ENCODE measurements at regions not wholly inside any gene's neighbourhood (a gene's known extent, or its start where the extent isn't known, plus 50 kb on each side); places are given as distances from the start of the nearest gene placed in this dataset.

GRCh38 chr5:53826504-53826903 lies 266.1 kb downstream of the NDUFS4 start:
- ChIA-PET CTCF (no interaction called here), POLR2A (no interaction called here)
- DNase-seq (ENCODE audit: extremely low spot score): no peak
- no peak for TF ChIP-seq FOXM1 (IDR thresholded peaks at IDR 0.05; ENCODE audit: borderline replicate concordance)
- no peak for TF ChIP-seq SP1 (IDR thresholded peaks at IDR 0.05)
- no peak for TF ChIP-seq BHLHE40 (IDR thresholded peaks at IDR 0.05; ENCODE audit: borderline replicate concordance)
- TF ChIP-seq NFRKB (IDR thresholded peaks at IDR 0.05): no peak
- no peak for TF ChIP-seq FOXK2 (IDR thresholded peaks at IDR 0.05)
- TF ChIP-seq SUZ12 (IDR thresholded peaks at IDR 0.05): no peak

GRCh38 chr5:53827211-53827651 lies 266.8 kb downstream of the NDUFS4 start:
- ChIA-PET POLR2A (no interaction called here), CTCF (no interaction called here)
- DNase-seq (ENCODE audit: extremely low spot score): no peak
- TF ChIP-seq SP1 (IDR thresholded peaks at IDR 0.05) (no peak), FOXA1 (IDR thresholded peaks at IDR 0.05) (no peak), L3MBTL2 (conservative IDR thresholded peaks at IDR 0.05) (no peak)

DNA sequence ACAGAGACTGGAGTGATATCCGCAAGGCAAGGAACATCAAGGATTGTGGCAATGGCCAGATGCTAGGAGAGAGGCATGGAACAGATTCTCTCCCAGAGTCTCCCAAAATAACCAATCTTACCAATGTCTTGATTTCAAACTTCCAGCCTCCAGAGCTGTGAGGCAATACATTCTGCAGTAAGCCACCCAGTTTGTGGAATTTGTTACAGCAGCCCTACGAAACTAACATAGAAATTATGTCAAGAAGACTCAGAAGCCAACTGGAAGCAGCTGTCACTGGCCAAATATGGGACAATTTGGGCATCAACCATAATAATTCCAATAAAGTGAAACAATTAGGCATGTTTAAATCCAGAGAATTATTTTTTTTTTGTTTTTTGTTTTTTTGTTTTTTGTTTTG lies 271.1 kb downstream of the NDUFS4 start:
- DNase-seq (ENCODE audit: extremely low spot score): no peak
- POLR2A ChIA-PET: no interaction called here
- TF ChIP-seq SUZ12 (IDR thresholded peaks at IDR 0.05): no peak
- TF ChIP-seq FOXM1 (IDR thresholded peaks at IDR 0.05; ENCODE audit: borderline replicate concordance): no peak
- TF ChIP-seq PKNOX1 (IDR thresholded peaks at IDR 0.05): no peak
- no peak for TF ChIP-seq HDGF (IDR thresholded peaks at IDR 0.05; ENCODE audit: borderline replicate concordance)
- TF ChIP-seq NFRKB (IDR thresholded peaks at IDR 0.05): no peak
- TF ChIP-seq TARDBP (IDR thresholded peaks at IDR 0.05): no peak
- TF ChIP-seq BHLHE40 (IDR thresholded peaks at IDR 0.05; ENCODE audit: borderline replicate concordance): no peak
- no peak for TF ChIP-seq ARNT (IDR thresholded peaks at IDR 0.05)
- no peak for TF ChIP-seq LEF1 (IDR thresholded peaks at IDR 0.05; ENCODE audit: borderline replicate concordance)
- TF ChIP-seq L3MBTL2 (conservative IDR thresholded peaks at IDR 0.05): no peak
- TF ChIP-seq ZNF384 (IDR thresholded peaks at IDR 0.05): no peak
- no peak for TF ChIP-seq CTBP1 (IDR thresholded peaks at IDR 0.05; ENCODE audit: borderline replicate concordance)
- no peak for TF ChIP-seq ELF4 (IDR thresholded peaks at IDR 0.05)
- TF ChIP-seq SP1 (IDR thresholded peaks at IDR 0.05): no peak
- TF ChIP-seq FOXK2 (IDR thresholded peaks at IDR 0.05): no peak
- TF ChIP-seq FOXA1 (IDR thresholded peaks at IDR 0.05): no peak
- CTCF ChIA-PET: no interaction called here

Data from HEK293T (cell line).